PC-3 (cell line): ENCODE measurements at regions not wholly inside any gene's neighbourhood (a gene's known extent, or its start where the extent isn't known, plus 50 kb on each side); places are given as distances from the start of the nearest gene placed in this dataset.
"Not testable (repeated sequence)": the region's sequence is repeated elsewhere in the genome, so short reads cannot be mapped to it uniquely, and the experiment has no call there.

Experiments
- ATAC-seq: fragments of 200-7000 bp; cut with Tn5 transposase; 2 replicates; pipeline ENCODE4 v1.9.1; 2020; ENCODE audit warnings: mild to moderate bottlenecking, moderate library complexity
- BruUV-seq: library from RNA; stranded (reverse); fragments of 400-500 nt; replicated peaks from 2 replicates; lab custom pipeline; 2021; lab: Mats Ljungman, UMichigan
- CTCF ChIA-PET: fragments of 300-600 bp; sonication (Branson Sonifier 250); formaldehyde crosslinking; loops from one replicate; lab custom pipeline; 2022; ENCODE audit warnings: antibody characterized with exemption; lab: Charles Lee
- POLR2A ChIA-PET: fragments of 300-600 bp; sonication (Branson Sonifier 250); formaldehyde crosslinking; loops from one replicate; lab custom pipeline; 2022; ENCODE audit warnings: antibody characterized with exemption; ENCODE audit not compliant: unreplicated experiment; lab: Charles Lee
- DNase-seq: peaks from one replicate; pipeline ENCODE4 v3.0.0-alpha.2; 2015
- H2AFZ ChIP-seq: fragments of 300-600 bp; sonication (generic); 2 replicates; pipeline ENCODE4 v1.6.0; 2016; ENCODE audit warnings: antibody characterized with exemption, low read length
- H3F3A ChIP-seq: fragments of 300-600 bp; sonication (generic); one replicate; pipeline ENCODE4 v1.6.0; 2017; ENCODE audit warnings: antibody characterized with exemption, low read length, control low read depth, mild to moderate bottlenecking; ENCODE audit not compliant: unreplicated experiment
- H3K27ac ChIP-seq: fragments of 300-600 bp; sonication (generic); 2 replicates; pipeline ENCODE4 v1.5.1; 2016; ENCODE audit warnings: mild to moderate bottlenecking, low read length
- H3K27me3 ChIP-seq: fragments of 300-600 bp; sonication (generic); 2 replicates; pipeline ENCODE4 v1.6.1; 2016; ENCODE audit warnings: low read length, mixed read lengths
- H3K36me3 ChIP-seq: fragments of 300-600 bp; sonication (generic); 2 replicates; pipeline ENCODE4 v1.6.1; 2016; ENCODE audit warnings: low read depth, mixed run types, low read length, mixed read lengths
- H3K4me1 ChIP-seq: fragments of 300-600 bp; sonication (generic); 2 replicates; pipeline ENCODE4 v1.5.1; 2016; ENCODE audit warnings: low read length; ENCODE audit not compliant: insufficient read depth
- H3K4me2 ChIP-seq: fragments of 300-600 bp; sonication (generic); 2 replicates; pipeline ENCODE4 v1.6.0; 2016; ENCODE audit warnings: low read length
- H3K4me3 ChIP-seq: fragments of 300-600 bp; sonication (generic); 2 replicates; pipeline ENCODE4 v1.5.1; 2016; ENCODE audit warnings: mild to moderate bottlenecking, low read length, mixed read lengths
- H3K79me2 ChIP-seq: fragments of 300-600 bp; sonication (generic); 2 replicates; pipeline ENCODE4 v1.6.1; 2017; ENCODE audit warnings: low read length, mixed read lengths
- H3K9ac ChIP-seq: fragments of 300-600 bp; sonication (generic); 2 replicates; pipeline ENCODE4 v1.6.0; 2016; ENCODE audit warnings: mild to moderate bottlenecking, low read length
- H3K9me2 ChIP-seq: fragments of 300-600 bp; sonication (generic); replicated peaks from 2 replicates; pipeline ENCODE4 v1.6.1; 2016; ENCODE audit warnings: mixed run types, low read length, mixed read lengths
- H3K9me3 ChIP-seq: fragments of 300-600 bp; sonication (generic); 2 replicates; pipeline ENCODE4 v1.6.1; 2016; ENCODE audit warnings: low read length, mixed read lengths
- H4K20me1 ChIP-seq: fragments of 300-600 bp; sonication (generic); 2 replicates; pipeline ENCODE4 v1.6.1; 2016; ENCODE audit warnings: low read length, mixed read lengths
- CTCF ChIP-seq: fragments of 300-600 bp; sonication (generic); conservative IDR thresholded peaks from 2 replicates; pipeline ENCODE4 v1.5.1; 2017; ENCODE audit warnings: antibody characterized with exemption, low read depth, mild to moderate bottlenecking, low read length
- EZH2 ChIP-seq: fragments of 300-600 bp; sonication (generic); IDR thresholded peaks from one replicate; pipeline ENCODE4 v1.6.1; 2017; ENCODE audit warnings: antibody characterized with exemption, mild to moderate bottlenecking, low read length; ENCODE audit not compliant: unreplicated experiment
- EZH2phosphoT487 ChIP-seq: fragments of 300-600 bp; sonication (generic); IDR thresholded peaks from 2 replicates; pipeline ENCODE4 v1.6.1; 2018; ENCODE audit warnings: mild to moderate bottlenecking, antibody characterized with exemption, low read length, borderline replicate concordance
- intact Hi-C: fragments of 100-400 bp; cut with micrococcal nuclease; formaldehyde crosslinking; loops from 2 replicates; pipeline ENCODE4 v1.9.0; 2023

- Histone ChIP-seq H3K4me3 (no peak overlapping the region), H3F3A (no peaks in the 10 kb centered on the region), H4K20me1 (no peaks in the 10 kb centered on the region), H3K36me3 (no peaks in the 10 kb centered on the region), H3K79me2 (no peaks in the 10 kb centered on the region), H3K4me1 (no peaks in the 10 kb centered on the region), H2AFZ (no peak overlapping the region), H3K9me2 (no peaks in the 10 kb centered on the region), H3K9ac (no peak overlapping the region), H3K4me2 (no peak overlapping the region), H3K9me3 (no peaks in the 10 kb centered on the region), H3K27me3 (no peaks in the 10 kb centered on the region), H3K27ac (no peak overlapping the region)
- intact Hi-C loops, result no loop called here
- POLR2A ChIA-PET, result no interaction called here
- DNase-seq (no peak), ATAC-seq (no peak)
- CTCF ChIA-PET, result no interaction called here
- TF ChIP-seq EZH2, result no peak
- TF ChIP-seq EZH2phosphoT487, result no peak
- TF ChIP-seq CTCF, result no peak
- no TSS peak for BruUV-seq
These were observed 385.8 kb upstream of the SMIM30 start for GRCh38 chr7:113504142-113504541.

GRCh38 chr7:113496586-113496985 lies 378.2 kb upstream of the SMIM30 start:
- H3K4me3 ChIP-seq, H3K27ac ChIP-seq, H3K27me3 ChIP-seq, H3K4me2 ChIP-seq, POLR2A ChIA-PET, H3K9me3 ChIP-seq, H2AFZ ChIP-seq, CTCF ChIA-PET, DNase-seq, H3K9me2 ChIP-seq, H3K36me3 ChIP-seq, ATAC-seq, H3K4me1 ChIP-seq, intact Hi-C loops, H4K20me1 ChIP-seq, H3F3A ChIP-seq, H3K79me2 ChIP-seq, H3K9ac ChIP-seq, BruUV-seq: not testable (repeated sequence)

GRCh38 chr7:113494797-113495566 lies 376.6 kb upstream of the SMIM30 start:
- H3K27me3 ChIP-seq, CTCF ChIA-PET, POLR2A ChIA-PET, H3K27ac ChIP-seq, H3K9me2 ChIP-seq, H3F3A ChIP-seq, ATAC-seq, DNase-seq, H3K4me1 ChIP-seq, H3K9me3 ChIP-seq, intact Hi-C loops, H3K79me2 ChIP-seq, H3K36me3 ChIP-seq, H4K20me1 ChIP-seq, H3K9ac ChIP-seq, H2AFZ ChIP-seq, H3K4me3 ChIP-seq, BruUV-seq, H3K4me2 ChIP-seq: not testable (repeated sequence)

- Histone ChIP-seq H3K9me3 (no peaks in the 10 kb centered on the region), H3K4me1 (no peaks in the 10 kb centered on the region), H3K27me3 (no peaks in the 10 kb centered on the region), H3K9me2 (no peaks in the 10 kb centered on the region), H3K4me3 (no peak overlapping the region), H4K20me1 (no peaks in the 10 kb centered on the region), H2AFZ (no peak overlapping the region), H3F3A (no peaks in the 10 kb centered on the region), H3K9ac (no peak overlapping the region), H3K4me2 (no peak overlapping the region), H3K27ac (no peak overlapping the region), H3K79me2 (no peaks in the 10 kb centered on the region), H3K36me3 (no peaks in the 10 kb centered on the region)
- ATAC-seq (peak; percentile 49), DNase-seq (no peak)
- BruUV-seq, result no TSS peak
- CTCF ChIA-PET, result no interaction called here
- TF ChIP-seq EZH2 (no peak), CTCF (no peak), EZH2phosphoT487 (no peak)
- intact Hi-C loops, result no loop called here
- POLR2A ChIA-PET, result no interaction called here
These were observed 373.0 kb upstream of the SMIM30 start for GRCh38 chr7:113491305-113491704.
